ENCODE measurements at regions not wholly inside any gene's neighbourhood (a gene's known extent, or its start where the extent isn't known, plus 50 kb on each side); places are given as distances from the start of the nearest gene placed in this dataset.
"Not testable (repeated sequence)": the region's sequence is repeated elsewhere in the genome, so short reads cannot be mapped to it uniquely, and the experiment has no call there.

DNA sequence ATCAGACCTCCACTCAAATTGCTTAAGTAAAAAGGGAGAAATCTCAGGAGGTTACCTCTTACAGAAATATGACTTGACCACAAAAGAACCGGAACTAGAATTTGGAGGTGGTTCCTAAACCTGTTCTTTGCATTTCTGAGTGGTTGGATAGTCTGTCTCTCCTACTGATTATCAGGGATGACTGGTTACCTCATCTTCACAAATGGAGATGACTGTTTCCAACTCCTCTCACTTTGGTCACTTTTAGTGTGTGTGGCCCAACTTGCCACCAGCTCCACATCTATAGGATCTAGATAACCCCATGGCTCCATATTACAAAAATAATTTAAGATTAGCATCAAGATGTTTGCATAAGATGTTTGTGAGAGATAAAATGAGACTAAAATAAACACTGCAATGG, 95.5 kb downstream of the CCDC71L start:
- CTCF ChIA-PET = no interaction called here
- H3K4me3 Mint-ChIP-seq = no peak overlapping the region
- peaks cover 16% of the 10 kb centered on the region for H3K4me1 Mint-ChIP-seq
- DNase-seq = no peak
- no peak overlapping the region for H3K27ac Mint-ChIP-seq
- ATAC-seq = no peak
- H3K36me3 Mint-ChIP-seq = peaks cover 3% of the 10 kb centered on the region
- peaks cover 8% of the 10 kb centered on the region for H3K9me3 Mint-ChIP-seq (ENCODE audit: low read depth)
- no peaks in the 10 kb centered on the region for H3K27me3 Mint-ChIP-seq

DNA sequence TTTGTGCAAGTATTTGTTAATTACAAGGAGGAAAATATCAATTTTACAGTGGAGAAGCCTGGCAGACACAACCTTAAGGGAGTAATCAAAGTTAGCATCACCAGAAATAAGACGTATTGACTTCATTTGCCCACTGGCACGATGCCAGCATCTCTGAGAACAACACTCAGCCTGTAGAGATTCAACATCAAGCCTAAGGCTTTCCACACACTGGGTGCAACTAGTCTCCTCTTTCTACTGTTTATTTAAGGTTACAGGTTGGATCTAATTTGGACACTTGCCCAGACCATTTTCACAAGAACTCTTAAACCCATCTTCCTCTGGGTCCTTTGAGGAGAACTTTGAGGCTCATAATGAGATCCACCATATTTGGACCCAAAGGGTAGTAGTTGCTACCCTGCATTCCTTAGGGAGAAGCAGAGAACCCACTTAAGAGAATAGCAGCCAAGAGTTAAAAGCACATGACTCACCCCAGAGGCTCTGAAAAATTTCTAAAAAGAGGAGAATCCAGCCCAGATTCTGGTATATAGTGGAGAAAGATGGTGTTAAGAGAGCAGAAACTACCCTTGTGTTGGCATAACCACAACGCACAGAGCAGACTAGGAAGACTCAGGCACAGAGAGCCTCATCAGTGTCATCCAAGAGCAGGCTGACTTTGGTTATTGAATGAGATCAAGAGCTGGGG, 97.3 kb downstream of the CCDC71L start:
- H3K9me3 Mint-ChIP-seq (ENCODE audit: low read depth) = peaks cover 12% of the 10 kb centered on the region
- H3K27me3 Mint-ChIP-seq = peaks cover 11% of the 10 kb centered on the region
- no peak overlapping the region for H3K4me3 Mint-ChIP-seq
- CTCF ChIA-PET = no interaction called here
- no peak overlapping the region for H3K27ac Mint-ChIP-seq
- peaks cover 3% of the 10 kb centered on the region for H3K36me3 Mint-ChIP-seq
- DNase-seq (no peak), ATAC-seq (no peak)
- peaks cover 11% of the 10 kb centered on the region for H3K4me1 Mint-ChIP-seq

DNA sequence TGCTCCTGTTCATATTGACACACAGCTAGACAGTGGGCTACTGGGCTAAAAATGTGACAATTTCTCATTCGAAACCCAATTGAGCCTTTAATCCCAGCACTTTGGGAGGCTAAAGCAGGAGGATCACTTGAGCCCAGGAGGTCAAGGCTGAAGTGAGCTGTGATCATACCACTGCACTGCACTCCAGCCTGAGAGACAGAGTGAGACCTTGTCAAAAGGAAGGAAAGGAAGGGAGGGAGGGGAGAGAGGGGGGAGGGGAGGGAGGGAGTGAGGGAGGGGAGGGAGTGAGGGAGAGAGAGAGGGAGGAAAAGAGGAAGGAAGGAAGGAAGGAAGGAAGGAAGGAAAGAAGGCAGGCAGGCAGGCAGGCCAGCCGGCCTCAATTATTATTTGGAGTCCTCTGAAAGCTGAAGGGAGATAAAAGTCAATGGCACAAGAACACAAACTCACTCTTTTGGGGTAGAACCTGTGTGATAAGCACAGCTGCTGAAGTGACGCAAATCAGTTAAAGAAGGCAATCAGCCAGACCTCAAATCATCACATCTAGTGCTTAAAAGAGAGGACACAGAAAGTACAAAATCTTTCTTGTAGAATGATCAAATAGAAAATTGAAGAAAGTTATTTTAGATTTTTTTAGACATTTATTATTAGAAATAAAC, 98.1 kb downstream of the CCDC71L start:
- Mint-ChIP-seq H3K9me3 (ENCODE audit: low read depth) (peaks cover 10% of the 10 kb centered on the region), H3K27me3 (peaks cover 11% of the 10 kb centered on the region), H3K4me1 (peaks cover 9% of the 10 kb centered on the region), H3K36me3 (peaks cover 3% of the 10 kb centered on the region), H3K4me3 (no peak overlapping the region), H3K27ac (no peak overlapping the region)
- CTCF ChIA-PET = no interaction called here
- ATAC-seq (no peak), DNase-seq (no peak)

DNA sequence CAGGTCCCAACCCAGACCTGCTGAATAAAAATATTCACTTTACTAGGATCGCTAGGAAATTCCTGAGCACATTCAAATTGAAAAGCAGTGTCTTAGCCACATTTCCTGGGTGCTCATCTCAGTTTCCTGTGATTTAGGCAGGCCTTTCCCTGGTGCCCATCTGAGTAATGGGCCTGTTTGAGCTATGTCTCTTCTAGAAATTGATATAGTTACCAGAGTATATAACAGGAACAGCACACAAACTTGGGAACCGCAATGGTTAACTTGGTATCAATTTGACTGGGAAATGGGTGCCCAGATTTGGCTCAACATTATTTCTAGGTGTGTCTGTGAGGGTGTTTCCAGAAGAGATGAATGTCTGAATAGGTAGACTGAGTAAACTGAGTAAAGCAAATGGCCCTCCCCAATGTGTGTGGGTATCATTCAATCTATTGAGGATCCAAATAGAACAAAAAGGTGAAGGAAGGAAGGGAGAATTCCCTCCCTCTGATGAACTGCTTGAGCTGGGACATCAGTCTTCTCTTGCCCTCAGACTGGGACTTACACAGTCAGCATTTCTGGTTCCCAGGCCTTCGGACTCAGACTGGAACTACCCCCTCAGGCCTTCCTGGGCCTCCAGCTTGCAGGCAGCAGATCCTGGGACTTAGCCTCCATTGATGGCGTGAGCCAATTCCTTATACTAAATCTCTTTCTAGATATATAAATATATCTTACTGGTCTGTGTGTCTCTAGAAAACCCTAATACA, 99.1 kb downstream of the CCDC71L start:
- CTCF ChIA-PET = no interaction called here
- no peak for DNase-seq
- H3K4me1 Mint-ChIP-seq = peaks cover 9% of the 10 kb centered on the region
- H3K36me3 Mint-ChIP-seq = peaks cover 3% of the 10 kb centered on the region
- ATAC-seq = no peak
- H3K9me3 Mint-ChIP-seq (ENCODE audit: low read depth) = peaks cover 4% of the 10 kb centered on the region
- H3K27me3 Mint-ChIP-seq = peaks cover 17% of the 10 kb centered on the region
- no peak overlapping the region for H3K27ac Mint-ChIP-seq
- no peak overlapping the region for H3K4me3 Mint-ChIP-seq

DNA sequence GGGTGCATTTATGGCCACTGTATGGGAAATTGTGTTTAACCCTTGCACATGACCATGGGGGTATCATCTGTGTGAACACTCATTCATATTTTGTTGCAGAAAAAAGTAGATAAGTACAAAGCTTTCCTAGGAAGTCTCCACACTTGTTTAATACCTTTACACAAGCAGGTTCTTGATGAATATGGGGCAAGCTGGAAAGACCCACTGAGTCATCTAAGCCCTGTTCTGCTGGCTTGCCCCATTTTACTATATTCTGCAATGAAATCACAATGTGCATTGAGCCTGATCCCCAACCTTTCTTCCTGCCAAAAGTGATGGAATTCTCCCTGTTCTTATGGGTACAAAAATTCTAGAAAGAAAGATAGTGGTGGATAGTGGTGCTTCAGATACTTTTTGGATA, 99.8 kb downstream of the CCDC71L start:
- CTCF ChIA-PET = no interaction called here
- peaks cover 9% of the 10 kb centered on the region for H3K4me1 Mint-ChIP-seq
- peaks cover 3% of the 10 kb centered on the region for H3K36me3 Mint-ChIP-seq
- no peak overlapping the region for H3K27ac Mint-ChIP-seq
- peaks cover 4% of the 10 kb centered on the region for H3K9me3 Mint-ChIP-seq (ENCODE audit: low read depth)
- ATAC-seq = no peak
- peaks cover 23% of the 10 kb centered on the region for H3K27me3 Mint-ChIP-seq
- no peak overlapping the region for H3K4me3 Mint-ChIP-seq
- DNase-seq = no peak

DNA sequence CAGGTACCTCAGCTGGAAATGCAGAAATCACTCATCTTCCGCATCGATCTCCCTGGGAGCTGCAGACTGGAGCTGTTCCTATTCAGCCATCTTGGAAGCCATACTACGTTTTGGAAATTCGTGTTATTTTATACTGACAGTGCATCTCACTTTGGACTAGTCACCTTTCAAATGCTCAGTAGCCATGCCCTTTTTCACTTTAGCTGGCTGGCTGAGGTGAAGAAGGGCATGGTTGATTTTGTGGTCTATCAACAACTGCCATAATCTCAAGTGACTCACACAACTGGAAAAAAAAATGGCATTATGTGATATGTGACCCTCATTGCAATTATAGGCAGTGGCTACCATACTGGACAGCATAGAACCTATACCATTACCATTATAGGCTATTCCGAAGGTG, 100.5 kb downstream of the CCDC71L start:
- H3K36me3 Mint-ChIP-seq = peaks cover 3% of the 10 kb centered on the region
- CTCF ChIA-PET = no interaction called here
- no peak overlapping the region for H3K4me3 Mint-ChIP-seq
- H3K27ac Mint-ChIP-seq = no peak overlapping the region
- H3K4me1 Mint-ChIP-seq = peaks cover 9% of the 10 kb centered on the region
- peaks cover 24% of the 10 kb centered on the region for H3K27me3 Mint-ChIP-seq
- DNase-seq (no peak), ATAC-seq (no peak)
- peaks cover 4% of the 10 kb centered on the region for H3K9me3 Mint-ChIP-seq (ENCODE audit: low read depth)

DNA sequence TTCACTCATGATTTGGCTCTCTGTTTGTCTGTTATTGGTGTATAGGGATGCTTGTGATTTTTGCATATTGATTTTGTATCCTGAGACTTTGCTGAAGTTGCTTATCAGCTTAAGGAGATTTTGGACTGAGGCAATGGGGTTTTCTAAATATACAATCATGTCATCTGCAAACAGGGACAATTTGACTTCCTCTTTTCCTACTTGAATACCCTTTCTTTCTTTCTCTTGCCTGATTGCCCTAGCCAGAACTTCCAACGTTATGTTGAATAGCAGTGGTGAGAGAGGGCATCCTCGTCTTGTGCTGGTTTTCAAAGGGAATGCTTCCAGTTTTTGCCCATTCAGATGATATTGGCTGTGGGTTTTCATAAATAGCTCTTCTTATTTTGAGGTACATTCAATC, 104.7 kb downstream of the CCDC71L start:
- not testable (repeated sequence) for DNase-seq; H3K9me3 Mint-ChIP-seq (ENCODE audit: low read depth); H3K27ac Mint-ChIP-seq; H3K4me1 Mint-ChIP-seq; ATAC-seq; H3K36me3 Mint-ChIP-seq; H3K4me3 Mint-ChIP-seq
- CTCF ChIA-PET = interaction anchor here (1.2 kb wide), 1 partner anchor 10 kb away, joined by 3 read pairs; no protein-coding TSS in a partner anchor
- H3K27me3 Mint-ChIP-seq = peaks cover 24% of the 10 kb centered on the region

DNA sequence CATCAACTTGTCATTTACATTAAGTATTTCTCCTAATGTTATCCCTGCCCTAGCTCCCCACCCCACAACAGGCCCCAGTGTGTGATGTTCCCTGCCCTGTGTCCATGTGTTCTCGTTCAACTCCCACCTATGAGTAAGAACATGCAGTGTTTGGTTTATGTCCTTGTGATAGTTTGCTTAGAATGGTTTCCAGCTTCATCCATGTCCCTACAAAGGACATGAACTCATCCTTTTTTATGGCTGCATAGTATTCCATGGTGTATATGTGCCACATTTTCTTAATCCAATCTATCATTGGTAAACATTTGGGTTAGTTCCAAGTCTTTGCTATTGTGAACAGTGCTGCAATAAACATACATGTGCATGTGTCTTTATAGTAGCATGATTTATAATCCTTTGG, 106.3 kb downstream of the CCDC71L start:
- ATAC-seq; H3K36me3 Mint-ChIP-seq; H3K27ac Mint-ChIP-seq; H3K4me3 Mint-ChIP-seq; H3K4me1 Mint-ChIP-seq; DNase-seq; H3K9me3 Mint-ChIP-seq (ENCODE audit: low read depth); CTCF ChIA-PET: not testable (repeated sequence)
- H3K27me3 Mint-ChIP-seq = peaks cover 26% of the 10 kb centered on the region

DNA sequence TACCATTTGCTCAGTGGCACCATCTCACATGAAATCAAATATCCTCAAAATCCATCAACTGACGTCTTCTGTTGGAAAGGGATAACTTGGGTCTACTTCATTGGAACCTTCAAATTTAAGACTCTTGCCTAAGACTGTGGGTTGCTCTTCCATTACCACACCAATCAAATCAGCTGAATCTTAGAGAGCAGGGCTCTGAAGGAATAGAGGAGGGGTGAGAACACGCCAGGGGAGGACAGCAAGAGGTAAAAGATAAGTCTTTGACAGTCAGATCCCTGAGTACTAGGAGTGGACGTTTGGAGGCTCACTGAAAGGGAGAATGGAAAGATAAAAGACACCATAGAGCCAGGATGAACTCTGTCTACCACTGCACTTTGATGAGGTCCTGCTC, 107.5 kb downstream of the CCDC71L start:
- Mint-ChIP-seq H3K36me3 (peaks cover 1% of the 10 kb centered on the region), H3K27me3 (peaks cover 16% of the 10 kb centered on the region), H3K4me3 (no peak overlapping the region), H3K4me1 (no peaks in the 10 kb centered on the region), H3K27ac (no peak overlapping the region), H3K9me3 (ENCODE audit: low read depth) (peaks cover 3% of the 10 kb centered on the region)
- ATAC-seq = no peak
- no peak for DNase-seq
- CTCF ChIA-PET = no interaction called here

DNA sequence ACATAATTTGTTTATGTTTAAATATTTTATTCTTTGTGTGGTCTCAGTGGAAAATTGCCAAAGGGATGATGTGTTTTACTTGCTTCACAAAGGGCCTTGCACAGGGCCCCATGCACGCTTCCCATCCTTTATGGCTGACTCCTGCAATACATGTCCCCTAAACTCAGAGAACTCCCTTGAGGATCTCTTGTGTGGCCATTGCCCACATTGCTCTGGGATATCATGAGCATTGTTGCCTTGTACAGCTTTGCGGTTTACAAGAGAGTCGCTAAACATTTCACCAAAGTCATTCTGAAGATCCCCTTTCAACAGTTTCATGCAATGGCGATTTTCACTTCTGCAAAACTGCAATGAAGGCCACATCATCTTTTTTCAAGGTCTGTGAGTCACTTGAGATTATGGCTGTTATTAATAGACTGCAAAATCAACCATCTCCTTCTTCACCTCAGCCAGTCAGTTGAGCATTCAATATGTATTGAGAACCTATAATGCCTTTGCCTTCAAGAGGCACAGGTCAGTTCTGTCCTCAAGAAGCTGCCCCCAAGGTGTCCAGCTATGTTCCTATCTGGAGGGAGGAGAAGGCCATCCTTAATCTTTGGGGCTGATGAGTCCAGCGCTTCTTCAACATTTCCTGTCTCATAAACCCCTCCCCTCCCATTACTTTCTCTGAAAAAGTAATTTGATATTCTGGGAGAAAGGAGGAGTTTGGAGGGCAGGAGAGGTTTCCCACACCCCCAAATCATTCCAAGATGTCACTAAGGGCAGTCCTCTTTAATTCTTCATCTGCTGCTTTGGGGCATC, 108.1 kb downstream of the CCDC71L start:
- no peak overlapping the region for H3K27ac Mint-ChIP-seq
- ATAC-seq (no peak), DNase-seq (no peak)
- CTCF ChIA-PET = no interaction called here
- peaks cover 3% of the 10 kb centered on the region for H3K9me3 Mint-ChIP-seq (ENCODE audit: low read depth)
- H3K27me3 Mint-ChIP-seq = peaks cover 16% of the 10 kb centered on the region
- no peak overlapping the region for H3K4me3 Mint-ChIP-seq
- H3K36me3 Mint-ChIP-seq = peaks cover 1% of the 10 kb centered on the region
- no peaks in the 10 kb centered on the region for H3K4me1 Mint-ChIP-seq

DNA sequence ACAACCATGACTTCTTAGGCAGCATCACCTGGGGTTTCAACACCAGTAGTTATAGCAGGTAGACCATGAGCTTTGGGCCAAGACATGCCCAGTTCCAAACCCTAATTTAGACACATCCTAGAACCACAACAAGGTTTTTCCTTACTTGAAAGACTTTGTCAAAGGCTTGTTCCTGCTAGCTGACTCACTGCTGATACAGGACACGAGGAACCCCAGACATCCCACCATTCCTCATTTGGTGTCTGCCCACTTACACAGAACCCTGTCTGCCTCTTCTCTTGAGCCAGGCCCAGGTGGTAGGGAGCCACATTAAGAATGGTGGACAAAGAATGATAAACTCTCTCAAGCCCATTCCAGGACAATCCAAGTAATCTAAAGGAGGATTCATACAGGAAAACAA, 109.0 kb downstream of the CCDC71L start:
- Mint-ChIP-seq H3K4me3 (no peak overlapping the region), H3K27ac (no peak overlapping the region), H3K27me3 (peaks cover 12% of the 10 kb centered on the region), H3K36me3 (peaks cover 1% of the 10 kb centered on the region), H3K9me3 (ENCODE audit: low read depth) (peaks cover 3% of the 10 kb centered on the region), H3K4me1 (no peaks in the 10 kb centered on the region)
- CTCF ChIA-PET = interaction anchor here (1.3 kb wide), 1 partner anchor 375 kb away, joined by 3 read pairs; no protein-coding TSS in a partner anchor
- DNase-seq (no peak), ATAC-seq (no peak)

DNA sequence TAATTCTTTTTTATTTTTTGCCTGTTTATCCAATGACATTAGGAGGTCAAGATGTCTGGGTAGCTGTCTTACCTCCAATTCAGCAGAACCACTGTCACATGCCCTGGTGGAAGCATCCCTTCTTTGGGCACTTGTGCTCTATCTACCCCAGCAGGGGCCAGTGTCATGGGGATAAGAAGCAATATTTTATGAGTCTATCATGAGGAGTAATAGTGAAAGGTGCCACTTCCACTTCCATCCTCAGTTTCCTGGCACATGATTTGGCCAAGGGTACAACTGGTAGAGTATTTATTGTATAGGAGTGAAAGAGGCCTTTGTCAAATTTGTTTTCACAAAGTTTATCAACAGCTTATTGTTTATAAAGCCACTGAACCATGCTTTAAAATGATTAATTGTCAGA, 112.5 kb downstream of the CCDC71L start:
- no peak overlapping the region for H3K4me3 Mint-ChIP-seq
- ATAC-seq = no peak

DNA sequence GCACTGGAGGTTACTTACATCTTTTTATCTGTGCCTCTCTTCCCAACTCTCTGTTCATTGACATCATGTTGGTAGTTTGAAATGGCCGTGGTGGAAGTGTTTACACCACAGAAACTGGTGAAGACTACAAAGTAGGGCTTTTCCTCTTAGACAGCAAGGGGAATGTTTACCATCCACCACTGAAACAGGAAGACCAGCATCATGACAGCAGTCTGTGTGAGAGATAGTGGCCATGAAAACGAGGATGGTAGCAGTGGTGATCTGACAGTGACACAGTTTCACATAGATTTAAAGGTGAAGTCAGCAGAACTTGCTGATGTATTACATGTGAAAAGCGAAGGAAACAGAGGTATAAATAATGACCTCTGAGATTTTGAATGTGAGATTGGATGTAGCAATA, 115.7 kb downstream of the CCDC71L start:
- H3K4me1 Mint-ChIP-seq = peaks cover 10% of the 10 kb centered on the region
- H3K9me3 Mint-ChIP-seq (ENCODE audit: low read depth) = no peaks in the 10 kb centered on the region
- peaks cover 5% of the 10 kb centered on the region for H3K27me3 Mint-ChIP-seq
- no peaks in the 10 kb centered on the region for H3K36me3 Mint-ChIP-seq
- H3K27ac Mint-ChIP-seq = no peak overlapping the region
- no peak overlapping the region for H3K4me3 Mint-ChIP-seq
- ATAC-seq (no peak), DNase-seq (no peak)
- CTCF ChIA-PET = no interaction called here

More for the DNA sequence above, 112.5 kb downstream of the CCDC71L start:
- no peaks in the 10 kb centered on the region for H3K9me3 Mint-ChIP-seq (ENCODE audit: low read depth)
- CTCF ChIA-PET = interaction anchor here (1.5 kb wide), 1 partner anchor 372 kb away, joined by 3 read pairs; no protein-coding TSS in a partner anchor
- no peak for DNase-seq
- peaks cover 5% of the 10 kb centered on the region for H3K27me3 Mint-ChIP-seq
- H3K27ac Mint-ChIP-seq = no peak overlapping the region
- H3K36me3 Mint-ChIP-seq = no peaks in the 10 kb centered on the region
- H3K4me1 Mint-ChIP-seq = peaks cover 5% of the 10 kb centered on the region

Measured in activated CD8-positive, alpha-beta memory T cell treated with anti-CD3 and anti-CD28 coated beads, Interleukin-2, amount 10 ng/mL, durations not matched to agents 7 days and 5 days (primary cell).